ENCODE measurements at regions not wholly inside any gene's neighbourhood (a gene's known extent, or its start where the extent isn't known, plus 50 kb on each side); places are given as distances from the start of the nearest gene placed in this dataset.

GRCh38 chr14:98456231-98456630 is 815.8 kb downstream of the BCL11B start:
- no peak for TF ChIP-seq CTCF (IDR thresholded peaks at IDR 0.05; ENCODE audit: insufficient read depth, low read depth, low read length)
- TF ChIP-seq EZH2 (IDR thresholded peaks at IDR 0.05; ENCODE audit: insufficient read depth, low read length), result no peak

Data from astrocyte (in vitro differentiated cells and primary cell).